ENCODE measurements at regions not wholly inside any gene's neighbourhood (a gene's known extent, or its start where the extent isn't known, plus 50 kb on each side); places are given as distances from the start of the nearest gene placed in this dataset.

- TF ChIP-seq CTCF (conservative IDR thresholded peaks at IDR 0.05; ENCODE audit: low read depth in 2 of 2) (no peak), JUNB (IDR thresholded peaks at IDR 0.05; ENCODE audit: unreplicated experiment) (no peak), ETS1 (IDR thresholded peaks at IDR 0.05) (no peak), POLR2AphosphoS5 (IDR thresholded peaks at IDR 0.05; ENCODE audit: low read depth) (no peak), CREB1 (CRISPR knock-in tag; IDR thresholded peaks at IDR 0.05; ENCODE audit: low read depth) (no peak), EZH2 (IDR thresholded peaks at IDR 0.05; ENCODE audit: low read depth, unreplicated experiment) (no peak), EZH2phosphoT487 (IDR thresholded peaks at IDR 0.05; ENCODE audit: unreplicated experiment) (no peak), REST (IDR thresholded peaks at IDR 0.05; ENCODE audit: unreplicated experiment) (no peak), ZNF462 (CRISPR knock-in tag; IDR thresholded peaks at IDR 0.05) (no peak)
Measured at GRCh38 chr14:87824266-87824665, 168.7 kb downstream of the GALC start.

Data from GM23338 (cell line).